CD14-positive monocyte (primary cell): ENCODE measurements at regions not wholly inside any gene's neighbourhood (a gene's known extent, or its start where the extent isn't known, plus 50 kb on each side); places are given as distances from the start of the nearest gene placed in this dataset.

Experiments used
- DNase-seq, 3 donors: peaks; one replicate each; pipeline ENCODE4 v3.0.0-alpha.2; 2011 to 2022
- H2AFZ ChIP-seq: 2 replicates; pipeline ENCODE4 v1.6.0; 2012; ENCODE audit warnings: mild to moderate bottlenecking, low read depth, low read length, inconsistent platforms; ENCODE audit not compliant: insufficient read depth, poor library complexity, severe bottlenecking
- H3K27ac ChIP-seq, 2 donors: 1 replicate in 1 of 2; 2 replicates in 1 of 2; pipeline ENCODE4 v1.5.1; 2012 to 2013; ENCODE audit warnings: low read length in 2 of 2, control low read depth in 1 of 2, inconsistent platforms in 1 of 2, low read depth in 1 of 2, mild to moderate bottlenecking in 1 of 2
- H3K27me3 ChIP-seq, 2 donors: one replicate each; pipeline versions ENCODE4 v1.6.0 to v1.6.1; 2011 to 2013; ENCODE audit warnings: low read length in 2 of 2; ENCODE audit not compliant: control insufficient read depth in 2 of 2, insufficient read depth in 2 of 2
- H3K36me3 ChIP-seq, 2 donors: replicated peaks in 1 of 2; 1 replicate in 1 of 2; 2 replicates in 1 of 2; pipeline versions ENCODE4 v1.5.1 to v1.6.1; 2012 to 2013; ENCODE audit warnings: low read length in 2 of 2, control low read depth in 1 of 2, inconsistent platforms in 1 of 2, mild to moderate bottlenecking in 1 of 2; ENCODE audit not compliant: insufficient read depth in 2 of 2, control insufficient read depth in 1 of 2
- H3K4me1 ChIP-seq, 2 donors: 1 replicate in 1 of 2; 2 replicates in 1 of 2; pipeline versions ENCODE4 v1.5.1 to v1.6.1; 2012 to 2013; ENCODE audit warnings: low read length in 2 of 2, control low read depth in 1 of 2, inconsistent platforms in 1 of 2, mild to moderate bottlenecking in 1 of 2, moderate library complexity in 1 of 2; ENCODE audit not compliant: insufficient read depth in 2 of 2, control insufficient read depth in 1 of 2
- H3K4me2 ChIP-seq: replicated peaks from 2 replicates; pipeline ENCODE3; 2012; ENCODE audit warnings: low read length, moderate library complexity, mild to moderate bottlenecking; ENCODE audit not compliant: poor library complexity, severe bottlenecking; ENCODE audit errors: extremely low read depth
- H3K4me3 ChIP-seq, 3 experiments: fragments of 200-600 bp in 1 of 3; sonication (generic) in 1 of 3; replicated peaks in 1 of 3; 1 replicate in 2 of 3; 2 replicates in 1 of 3; pipeline ENCODE4 v1.5.1; 2011 to 2013; ENCODE audit warnings: low read length in 3 of 3, mild to moderate bottlenecking in 3 of 3, control low read depth in 2 of 3, low read depth in 2 of 3, inconsistent platforms in 1 of 3, moderate library complexity in 1 of 3
- H3K79me2 ChIP-seq: 2 replicates; pipeline ENCODE4 v1.6.0; 2012; ENCODE audit warnings: mild to moderate bottlenecking, control low read depth, inconsistent platforms, low read length, moderate library complexity; ENCODE audit not compliant: insufficient read depth
- H3K9ac ChIP-seq: 2 replicates; pipeline ENCODE4 v1.6.0; 2017; ENCODE audit warnings: low read length, mild to moderate bottlenecking; ENCODE audit not compliant: insufficient read depth, poor library complexity, severe bottlenecking
- H3K9me3 ChIP-seq, 2 donors: replicated peaks in 1 of 2; 1 replicate in 1 of 2; 2 replicates in 1 of 2; pipeline versions ENCODE4 v1.5.1 to v1.6.1; 2012 to 2013; ENCODE audit warnings: low read length in 2 of 2, control low read depth in 1 of 2; ENCODE audit not compliant: control insufficient read depth in 1 of 2, insufficient read depth in 1 of 2
- H4K20me1 ChIP-seq: 2 replicates; pipeline ENCODE4 v1.6.0; 2012; ENCODE audit warnings: mild to moderate bottlenecking, low read length, control low read depth, moderate library complexity; ENCODE audit not compliant: insufficient read depth
- H3K27ac Mint-ChIP-seq, 7 donors: one replicate each; pipeline ENCODE4 v1.8.0; 2020; ENCODE audit warnings: mild to moderate bottlenecking in 7 of 7, mixed read lengths in 7 of 7, moderate library complexity in 6 of 7, inconsistent platforms in 2 of 7
- H3K27me3 Mint-ChIP-seq, 3 donors: one replicate each; pipeline ENCODE4 v1.8.0; 2021 to 2022; ENCODE audit warnings: low read depth in 3 of 3, mild to moderate bottlenecking in 3 of 3, mixed read lengths in 3 of 3, moderate library complexity in 3 of 3, inconsistent platforms in 1 of 3
- H3K36me3 Mint-ChIP-seq, 2 donors: one replicate each; pipeline ENCODE4 v1.8.0; 2020; ENCODE audit warnings: mixed read lengths in 2 of 2, inconsistent platforms in 1 of 2, mild to moderate bottlenecking in 1 of 2
- H3K4me1 Mint-ChIP-seq: one replicate; pipeline ENCODE4 v1.8.0; 2020; ENCODE audit warnings: mild to moderate bottlenecking, mixed read lengths
- H3K4me3 Mint-ChIP-seq, 2 donors: one replicate each; pipeline ENCODE4 v1.8.0; 2020; ENCODE audit warnings: mild to moderate bottlenecking in 2 of 2, mixed read lengths in 2 of 2, moderate library complexity in 1 of 2
- H3K9me3 Mint-ChIP-seq, 7 donors: one replicate each; pipeline ENCODE4 v1.8.0; 2020 to 2022; ENCODE audit warnings: mixed read lengths in 7 of 7, mild to moderate bottlenecking in 6 of 7, moderate library complexity in 6 of 7, inconsistent platforms in 2 of 7
- intact Hi-C, 2 donors: fragments of 100-400 bp; cut with micrococcal nuclease; formaldehyde crosslinking; loops; one replicate each; pipeline versions ENCODE4 v1.15.0 to v1.15.1; 2023
- TF ChIP-seq, protein P1 (sequence below): fragments of 200-600 bp; IDR thresholded peaks from one replicate; pipeline ENCODE4 v1.8.0; 2022; ENCODE audit warnings: antibody characterized with exemption, mild to moderate bottlenecking

GRCh38 chr6:100216760-100217159, 222.7 kb upstream of the MCHR2 start:
- H3K9me3 Mint-ChIP-seq: peaks cover 0 to under 1% (median 0%) of the 10 kb centered on the region in 7 donors
- H3K27ac Mint-ChIP-seq: no peak overlapping the region
- H3K79me2 ChIP-seq: no peaks in the 10 kb centered on the region
- no peaks in the 10 kb centered on the region for H4K20me1 ChIP-seq
- H3K27me3 ChIP-seq: no peaks in the 10 kb centered on the region
- no peaks in the 10 kb centered on the region for H3K9me3 ChIP-seq
- H3K4me3 ChIP-seq: no peak overlapping the region
- no peak overlapping the region for H3K4me2 ChIP-seq
- H3K27me3 Mint-ChIP-seq: peaks cover 2 to 10% (median 5%) of the 10 kb centered on the region in 3 donors
- TF ChIP-seq, protein P1, sequence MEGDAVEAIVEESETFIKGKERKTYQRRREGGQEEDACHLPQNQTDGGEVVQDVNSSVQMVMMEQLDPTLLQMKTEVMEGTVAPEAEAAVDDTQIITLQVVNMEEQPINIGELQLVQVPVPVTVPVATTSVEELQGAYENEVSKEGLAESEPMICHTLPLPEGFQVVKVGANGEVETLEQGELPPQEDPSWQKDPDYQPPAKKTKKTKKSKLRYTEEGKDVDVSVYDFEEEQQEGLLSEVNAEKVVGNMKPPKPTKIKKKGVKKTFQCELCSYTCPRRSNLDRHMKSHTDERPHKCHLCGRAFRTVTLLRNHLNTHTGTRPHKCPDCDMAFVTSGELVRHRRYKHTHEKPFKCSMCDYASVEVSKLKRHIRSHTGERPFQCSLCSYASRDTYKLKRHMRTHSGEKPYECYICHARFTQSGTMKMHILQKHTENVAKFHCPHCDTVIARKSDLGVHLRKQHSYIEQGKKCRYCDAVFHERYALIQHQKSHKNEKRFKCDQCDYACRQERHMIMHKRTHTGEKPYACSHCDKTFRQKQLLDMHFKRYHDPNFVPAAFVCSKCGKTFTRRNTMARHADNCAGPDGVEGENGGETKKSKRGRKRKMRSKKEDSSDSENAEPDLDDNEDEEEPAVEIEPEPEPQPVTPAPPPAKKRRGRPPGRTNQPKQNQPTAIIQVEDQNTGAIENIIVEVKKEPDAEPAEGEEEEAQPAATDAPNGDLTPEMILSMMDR: no peak
- no peak overlapping the region for H3K4me3 Mint-ChIP-seq
- H3K27ac ChIP-seq: no peak overlapping the region
- no peaks in the 10 kb centered on the region for H3K4me1 ChIP-seq
- intact Hi-C loops: no loop called here
- H3K9ac ChIP-seq: no peak overlapping the region
- DNase-seq: no peak
- no peaks in the 10 kb centered on the region for H3K36me3 Mint-ChIP-seq
- H3K4me1 Mint-ChIP-seq: no peaks in the 10 kb centered on the region
- no peak overlapping the region for H2AFZ ChIP-seq
- no peaks in the 10 kb centered on the region for H3K36me3 ChIP-seq

DNA sequence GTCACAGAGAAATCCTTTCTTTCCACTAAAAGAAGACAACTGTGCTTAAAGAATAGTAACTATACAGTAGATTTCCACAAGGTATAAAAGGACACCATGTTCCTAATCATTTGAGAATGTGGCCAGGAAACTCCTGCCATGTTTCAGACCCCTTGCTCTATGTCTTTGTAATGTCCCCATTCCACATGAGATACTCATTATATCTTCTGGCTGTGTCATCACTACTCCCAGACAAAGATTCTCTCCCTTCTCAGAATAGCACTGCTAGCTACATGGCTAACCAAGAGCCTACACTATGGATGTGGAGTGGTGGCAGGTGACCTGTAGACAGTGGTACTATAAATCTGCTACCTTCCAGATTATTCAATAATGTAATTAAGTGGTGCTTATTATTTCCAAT, 218.1 kb upstream of the MCHR2 start:
- Mint-ChIP-seq H3K4me1 (no peaks in the 10 kb centered on the region), H3K27me3 (peaks cover 0 to 8% (median 7%) of the 10 kb centered on the region in 3 donors), H3K4me3 (no peak overlapping the region), H3K27ac (no peak overlapping the region), H3K9me3 (peaks cover 0 to 1% (median 0%) of the 10 kb centered on the region in 7 donors), H3K36me3 (no peaks in the 10 kb centered on the region)
- no peak for DNase-seq
- TF ChIP-seq, protein P1: no peak
- Histone ChIP-seq H3K79me2 (no peaks in the 10 kb centered on the region), H3K27ac (no peak overlapping the region), H3K9me3 (no peaks in the 10 kb centered on the region), H2AFZ (no peak overlapping the region), H3K4me3 (no peak overlapping the region), H3K4me2 (no peak overlapping the region), H3K4me1 (no peaks in the 10 kb centered on the region), H4K20me1 (no peaks in the 10 kb centered on the region), H3K27me3 (peaks cover 0 to 2% of the 10 kb centered on the region in 2 donors), H3K9ac (no peak overlapping the region), H3K36me3 (no peaks in the 10 kb centered on the region)
- intact Hi-C loops: no loop called here
